GM18951 (cell line): ENCODE measurements at regions not wholly inside any gene's neighbourhood (a gene's known extent, or its start where the extent isn't known, plus 50 kb on each side); places are given as distances from the start of the nearest gene placed in this dataset.

ENCODE experiments used
- POLR2A ChIP-seq: IDR thresholded peaks from 4 replicates; pipeline ENCODE4 v1.6.1; 2011; ENCODE audit warnings: mild to moderate bottlenecking; ENCODE audit not compliant: insufficient read length, insufficient read depth; ENCODE audit errors: extremely low read depth
- in situ Hi-C: fragments of 300-500 bp; cut with MboI; formaldehyde crosslinking; loops from one replicate; pipeline ENCODE4 v1.12.0; 2022; ENCODE audit warnings: low sequenced_read_pairs, mixed read lengths, inconsistent platforms; ENCODE audit not compliant: unreplicated experiment

GRCh38 chr14:103198131-103199105 is 75.2 kb downstream of the TNFAIP2 start:
- no peak for TF ChIP-seq POLR2A
- in situ Hi-C loops = no loop called here

GRCh38 chr14:103199124-103199523 is 75.9 kb downstream of the TNFAIP2 start:
- TF ChIP-seq POLR2A = no peak
- in situ Hi-C loops = no loop called here

- in situ Hi-C loops = no loop called here
- TF ChIP-seq POLR2A = no peak
These were observed 78.5 kb downstream of the TNFAIP2 start for GRCh38 chr14:103201801-103202200.

GRCh38 chr14:103204852-103205540 is 81.7 kb downstream of the TNFAIP2 start:
- in situ Hi-C loops = no loop called here
- TF ChIP-seq POLR2A = no peak

GRCh38 chr14:103205541-103205906 is 82.3 kb downstream of the TNFAIP2 start:
- no peak for TF ChIP-seq POLR2A
- in situ Hi-C loops = no loop called here

- in situ Hi-C loops = no loop called here
- no peak for TF ChIP-seq POLR2A
These were observed 82.8 kb downstream of the TNFAIP2 start for GRCh38 chr14:103206023-103206481.

- in situ Hi-C loops = no loop called here
- no peak for TF ChIP-seq POLR2A
These were observed 83.7 kb downstream of the TNFAIP2 start for GRCh38 chr14:103206836-103207387.

- in situ Hi-C loops = no loop called here
These were observed 84.3 kb downstream of the TNFAIP2 start for GRCh38 chr14:103207388-103208072.

GRCh38 chr14:103209054-103209453 is 85.8 kb downstream of the TNFAIP2 start:
- no peak for TF ChIP-seq POLR2A
- in situ Hi-C loops = no loop called here

More at GRCh38 chr14:103207388-103208072, 84.3 kb downstream of the TNFAIP2 start:
- no peak for TF ChIP-seq POLR2A

GRCh38 chr14:103209506-103209905 is 86.2 kb downstream of the TNFAIP2 start:
- in situ Hi-C loops = no loop called here
- TF ChIP-seq POLR2A = no peak

GRCh38 chr14:103213331-103213730 is 90.1 kb downstream of the TNFAIP2 start:
- in situ Hi-C loops = no loop called here
- no peak for TF ChIP-seq POLR2A

- no peak for TF ChIP-seq POLR2A
- in situ Hi-C loops = no loop called here
These were observed 91.2 kb downstream of the TNFAIP2 start for GRCh38 chr14:103214461-103214958.

GRCh38 chr14:103216399-103216798 is 93.1 kb downstream of the TNFAIP2 start:
- TF ChIP-seq POLR2A = no peak
- in situ Hi-C loops = no loop called here
